Thyroid gland (tissue), 4 donors: ENCODE measurements at regions not wholly inside any gene's neighbourhood (a gene's known extent, or its start where the extent isn't known, plus 50 kb on each side); places are given as distances from the start of the nearest gene placed in this dataset.

Experiments used
- DNase-seq, 2 donors: peaks; one replicate each; pipeline ENCODE4 v3.0.0-alpha.2; 2019
- H3K27ac ChIP-seq, 3 donors: fragments of 200-600 bp; sonication (generic); 1 replicate in 2 of 3; 2 replicates in 1 of 3; pipeline ENCODE4 v1.5.1; 2016 to 2019; ENCODE audit warnings: mild to moderate bottlenecking in 1 of 3, moderate library complexity in 1 of 3
- H3K27me3 ChIP-seq: fragments of 200-600 bp; sonication (generic); one replicate; pipeline ENCODE4 v1.5.1; 2019
- H3K36me3 ChIP-seq, 2 donors: fragments of 200-600 bp; sonication (generic); one replicate each; pipeline ENCODE4 v1.5.1; 2016 to 2019
- H3K4me1 ChIP-seq, 2 donors: fragments of 200-600 bp; sonication (generic); one replicate each; pipeline ENCODE4 v1.5.1; 2017 to 2019
- H3K4me3 ChIP-seq, 3 donors: fragments of 200-600 bp; sonication (generic); replicated peaks in 1 of 3; 1 replicate in 2 of 3; 2 replicates in 1 of 3; pipeline ENCODE4 v1.5.1; 2016; ENCODE audit warnings: mild to moderate bottlenecking in 1 of 3
- H3K9me3 ChIP-seq: fragments of 200-600 bp; sonication (generic); one replicate; pipeline ENCODE4 v1.5.1; 2017
- CTCF ChIP-seq, 6 experiments: fragments of 200-600 bp in 3 of 6; fragments of 450-650 bp in 3 of 6; sonication (generic) in 3 of 6; IDR thresholded peaks; one replicate each; pipeline ENCODE4 v1.5.1; 2016 to 2019; ENCODE audit warnings: antibody characterized with exemption in 6 of 6, mild to moderate bottlenecking in 2 of 6, inconsistent platforms in 1 of 6, moderate library complexity in 1 of 6
- POLR2A ChIP-seq, 2 donors: fragments of 450-650 bp; IDR thresholded peaks; one replicate each; pipeline ENCODE4 v1.6.1; 2017; ENCODE audit warnings: antibody characterized with exemption in 2 of 2, mild to moderate bottlenecking in 2 of 2, moderate library complexity in 1 of 2
- WGBS, 2 donors: methylation state at CpG; one replicate each; pipeline ENCODE4 v1.1.5; 2017; 5-methylcytosine and 5-hydroxymethylcytosine counted together
- intact Hi-C: fragments of 100-400 bp; cut with DNase I; formaldehyde crosslinking; loops from one replicate; pipeline ENCODE4 v1.15.1; 2023

DNA sequence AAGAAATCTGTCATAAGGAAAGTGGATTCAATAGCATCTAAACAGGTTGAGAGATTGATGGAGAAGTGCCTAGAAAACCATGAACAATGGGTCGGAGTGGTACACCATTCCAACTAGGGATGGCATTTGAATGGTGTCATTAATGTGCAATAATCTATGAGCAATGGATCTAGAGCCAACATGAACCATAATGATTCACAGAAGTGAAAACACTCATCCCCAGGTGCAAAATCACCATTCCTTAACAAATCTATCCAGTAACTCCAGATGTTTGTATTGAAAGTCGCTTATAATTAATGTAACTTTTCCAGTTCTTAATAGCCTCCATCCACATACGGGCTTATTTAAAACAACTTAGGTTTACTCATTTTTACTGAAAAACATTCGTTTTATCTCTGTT, 201.3 kb upstream of the ADGRL4 start:
- H3K4me1 ChIP-seq: no peaks in the 10 kb centered on the region
- no peak for DNase-seq
- intact Hi-C loops: no loop called here
- no peaks in the 10 kb centered on the region for H3K9me3 ChIP-seq
- no peak overlapping the region for H3K4me3 ChIP-seq
- 81 to 84% methylated on average over 4 of the region's 4 CpGs for WGBS, 2 donors
- H3K27me3 ChIP-seq: no peaks in the 10 kb centered on the region
- no peaks in the 10 kb centered on the region for H3K36me3 ChIP-seq
- TF ChIP-seq POLR2A (IDR thresholded peaks at IDR 0.05) (no peak), CTCF (IDR thresholded peaks at IDR 0.05) (no peak)
- no peak overlapping the region for H3K27ac ChIP-seq

GRCh38 chr1:79207331-79207730, 200.8 kb upstream of the ADGRL4 start:
- Histone ChIP-seq H3K9me3 (no peaks in the 10 kb centered on the region), H3K27me3 (no peaks in the 10 kb centered on the region), H3K36me3 (no peaks in the 10 kb centered on the region), H3K4me1 (no peaks in the 10 kb centered on the region), H3K4me3 (no peak overlapping the region), H3K27ac (no peak overlapping the region)
- intact Hi-C loops: no loop called here
- WGBS, 2 donors: 83 to 89% methylated on average over 5 of the region's 5 CpGs
- TF ChIP-seq CTCF (IDR thresholded peaks at IDR 0.05) (no peak), POLR2A (IDR thresholded peaks at IDR 0.05) (no peak)
- DNase-seq: no peak

DNA sequence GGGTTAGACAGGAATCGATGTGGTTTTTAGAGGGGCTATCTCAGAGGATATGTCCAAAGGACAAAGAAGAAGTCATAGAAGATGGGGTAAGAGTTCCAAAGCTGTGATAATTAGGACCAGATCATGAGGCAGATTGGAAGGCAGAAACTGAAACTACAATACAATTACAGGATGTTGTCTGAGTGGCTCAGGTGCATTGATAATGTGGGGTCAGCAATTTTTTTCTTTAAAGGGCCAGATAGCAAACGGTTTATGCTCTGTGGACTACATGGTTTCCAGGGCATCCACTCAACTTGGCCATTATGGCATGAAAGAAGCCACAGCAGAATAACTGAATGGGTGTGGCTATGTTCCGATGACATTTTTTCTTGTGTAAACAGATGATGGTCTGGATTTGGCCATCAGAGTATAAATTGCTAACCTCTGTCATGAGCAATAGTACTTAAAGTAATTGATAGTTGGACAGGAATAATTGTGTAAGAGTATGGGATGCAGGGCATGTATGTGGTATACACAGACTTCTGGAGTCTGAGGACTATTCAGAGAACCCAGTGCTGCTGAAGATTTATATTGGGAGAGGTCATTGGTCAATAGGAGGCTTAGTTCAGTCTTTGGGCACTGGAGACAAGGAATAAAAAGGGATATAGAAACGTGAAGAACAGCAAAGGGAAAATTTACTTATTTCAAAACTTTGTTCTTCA, 198.4 kb upstream of the ADGRL4 start:
- Histone ChIP-seq H3K36me3 (no peaks in the 10 kb centered on the region), H3K9me3 (no peaks in the 10 kb centered on the region), H3K4me1 (no peaks in the 10 kb centered on the region), H3K4me3 (no peak overlapping the region), H3K27ac (no peak overlapping the region), H3K27me3 (no peaks in the 10 kb centered on the region)
- TF ChIP-seq CTCF (IDR thresholded peaks at IDR 0.05): no peak
- no peak for TF ChIP-seq POLR2A (IDR thresholded peaks at IDR 0.05)
- no peak for DNase-seq
- WGBS, 2 donors: 67 to 74% methylated on average over 4 of the region's 4 CpGs
- intact Hi-C loops: no loop called here

- no peaks in the 10 kb centered on the region for H3K9me3 ChIP-seq
- no peaks in the 10 kb centered on the region for H3K27me3 ChIP-seq
- H3K27ac ChIP-seq: no peak overlapping the region
- WGBS, 2 donors: 31 to 65% methylated on average over 2 of the region's 2 CpGs
- no peak for DNase-seq
- H3K4me3 ChIP-seq: no peak overlapping the region
- no peaks in the 10 kb centered on the region for H3K36me3 ChIP-seq
- TF ChIP-seq CTCF (IDR thresholded peaks at IDR 0.05) (no peak), POLR2A (IDR thresholded peaks at IDR 0.05) (no peak)
- H3K4me1 ChIP-seq: no peaks in the 10 kb centered on the region
- intact Hi-C loops: no loop called here
Observed at GRCh38 chr1:79198832-79199231, 192.3 kb upstream of the ADGRL4 start.

GRCh38 chr1:79197421-79197820, 190.9 kb upstream of the ADGRL4 start:
- TF ChIP-seq CTCF (IDR thresholded peaks at IDR 0.05) (no peak), POLR2A (IDR thresholded peaks at IDR 0.05) (no peak)
- no peak for DNase-seq
- H3K4me1 ChIP-seq: peaks cover 0 to 8% of the 10 kb centered on the region in 2 donors
- 73 to 78% methylated on average over 2 of the region's 2 CpGs for WGBS, 2 donors
- H3K27ac ChIP-seq: no peak overlapping the region
- H3K36me3 ChIP-seq: no peaks in the 10 kb centered on the region
- intact Hi-C loops: no loop called here
- no peaks in the 10 kb centered on the region for H3K27me3 ChIP-seq
- no peak overlapping the region for H3K4me3 ChIP-seq
- H3K9me3 ChIP-seq: no peaks in the 10 kb centered on the region
